GM12878 (cell line): ENCODE measurements at regions not wholly inside any gene's neighbourhood (a gene's known extent, or its start where the extent isn't known, plus 50 kb on each side); places are given as distances from the start of the nearest gene placed in this dataset.

ENCODE experiments used
- ATAC-seq: fragments of 200-7000 bp; cut with Tn5 transposase; 3 replicates; pipeline ENCODE4 v1.9.1; 2020; ENCODE audit warnings: mild to moderate bottlenecking, moderate library complexity
- BruUV-seq: library from RNA; stranded (reverse); fragments of 400-500 nt; replicated peaks from 2 replicates; lab custom pipeline; 2021; lab: Mats Ljungman, UMichigan
- CTCF ChIA-PET: fragments of 300-600 bp; sonication (Branson Sonifier 250); formaldehyde crosslinking; extraction: SDS; loops from one replicate; lab custom pipeline; 2021; ENCODE audit warnings: inconsistent platforms; lab: Yijun Ruan, JAX
- POLR2A ChIA-PET: fragments of 350-600 bp; formaldehyde crosslinking; extraction: SDS; loops from one replicate; lab custom pipeline; 2021; ENCODE audit warnings: inconsistent platforms; lab: Charles Lee
- RAD21 ChIA-PET: fragments of 300-600 bp; sonication (Branson Sonifier 250); formaldehyde crosslinking; loops from one replicate; lab custom pipeline; 2023; ENCODE audit warnings: antibody characterized with exemption; ENCODE audit not compliant: unreplicated experiment; lab: Charles Lee
- SMC1A ChIA-PET: fragments of 300-600 bp; sonication (Branson Sonifier 250); formaldehyde crosslinking; loops from one replicate; lab custom pipeline; 2023; ENCODE audit not compliant: unreplicated experiment, uncharacterized antibody; lab: Charles Lee
- DNase-seq: peaks from one replicate; pipeline ENCODE4 v3.0.0-alpha.2; 2011; ENCODE audit warnings: low read depth, low spot score
- FAIRE-seq: peaks from 3 replicates; lab custom pipeline; 2011; peaks lifted over from hg19 to GRCh38; lab: Jason Lieb, UNC
- H2AFZ ChIP-seq: 2 replicates; pipeline ENCODE4 v1.6.0; 2011; ENCODE audit warnings: low read depth, low read length, control low read depth; ENCODE audit not compliant: control insufficient read depth
- H3K27ac ChIP-seq: 2 replicates; pipeline ENCODE4 v1.5.1; 2011; ENCODE audit warnings: control low read depth; ENCODE audit not compliant: control insufficient read depth, insufficient read depth
- H3K27me3 ChIP-seq, 2 experiments: replicated peaks in 1 of 2; 2 replicates each; pipeline versions ENCODE4 v1.6.0 to v1.6.1; 2011; ENCODE audit warnings: low read length in 1 of 2; ENCODE audit not compliant: control insufficient read depth in 2 of 2, insufficient read depth in 2 of 2
- H3K36me3 ChIP-seq, 2 experiments: 2 replicates each; pipeline ENCODE4 v1.5.1; 2011; ENCODE audit warnings: low read length in 1 of 2; ENCODE audit not compliant: control insufficient read depth in 2 of 2, insufficient read depth in 2 of 2
- H3K4me1 ChIP-seq: 2 replicates; pipeline ENCODE4 v1.6.1; 2011; ENCODE audit warnings: mild to moderate bottlenecking, low read length, moderate library complexity, mixed read lengths; ENCODE audit not compliant: control insufficient read depth, insufficient read depth
- H3K4me2 ChIP-seq: 2 replicates; pipeline ENCODE4 v1.6.0; 2011; ENCODE audit warnings: control low read depth; ENCODE audit not compliant: control insufficient read depth, insufficient read depth
- H3K4me3 ChIP-seq: fragments of 200-600 bp; sonication (generic); 2 replicates; pipeline ENCODE4 v1.5.1; 2016
- H3K79me2 ChIP-seq: 2 replicates; pipeline ENCODE4 v1.6.0; 2011; ENCODE audit warnings: low read length; ENCODE audit not compliant: control insufficient read depth, insufficient read depth
- H3K9ac ChIP-seq: 2 replicates; pipeline ENCODE4 v1.8.0; 2011; ENCODE audit warnings: low read length, control low read depth, mixed read lengths; ENCODE audit not compliant: control insufficient read depth, insufficient read depth
- H3K9me3 ChIP-seq: replicated peaks from 3 replicates; pipeline ENCODE4 v1.5.1; 2011; ENCODE audit warnings: mild to moderate bottlenecking, low read length; ENCODE audit not compliant: control insufficient read depth, insufficient read depth
- H4K20me1 ChIP-seq: 2 replicates; pipeline ENCODE4 v1.6.0; 2011; ENCODE audit not compliant: control insufficient read depth, insufficient read depth
- BCL3 ChIP-seq: IDR thresholded peaks from 2 replicates; pipeline ENCODE4 v1.6.1; 2011; ENCODE audit warnings: borderline replicate concordance, low read depth, mild to moderate bottlenecking, moderate library complexity, low read length; ENCODE audit not compliant: insufficient read depth, poor library complexity, severe bottlenecking
- CEBPB ChIP-seq, 2 experiments: fragments of 150-350 bp in 1 of 2; IDR thresholded peaks; 2 replicates each; pipeline ENCODE4 v1.6.1; 2012 to 2014; ENCODE audit warnings: low read depth in 2 of 2, low read length in 2 of 2, borderline replicate concordance in 1 of 2, inconsistent platforms in 1 of 2
- CUX1 ChIP-seq: IDR thresholded peaks from 2 replicates; pipeline ENCODE4 v1.6.1; 2012; ENCODE audit warnings: improper control_type of control experiment, low read depth, low read length; ENCODE audit not compliant: insufficient replicate concordance
- E2F8 ChIP-seq: fragments of 450-650 bp; IDR thresholded peaks from 2 replicates; pipeline ENCODE4 v1.6.1; 2018; ENCODE audit warnings: mild to moderate bottlenecking, low read depth, moderate library complexity; ENCODE audit not compliant: partially characterized antibody
- NR2C2 ChIP-seq: IDR thresholded peaks from 2 replicates; pipeline ENCODE4 v1.6.1; 2011; ENCODE audit warnings: borderline replicate concordance, low read depth; ENCODE audit not compliant: control insufficient read depth, insufficient read length
- SRF ChIP-seq, 2 experiments: IDR thresholded peaks; 2 replicates each; pipeline ENCODE4 v1.6.1; 2011; ENCODE audit warnings: low read depth in 2 of 2, low read length in 2 of 2, mild to moderate bottlenecking in 1 of 2, moderate library complexity in 1 of 2
- ZNF592 ChIP-seq: fragments of 450-650 bp; IDR thresholded peaks from 2 replicates; pipeline ENCODE4 v1.6.1; 2017; ENCODE audit warnings: mild to moderate bottlenecking, moderate library complexity
- ZSCAN29 ChIP-seq: fragments of 450-650 bp; IDR thresholded peaks from 2 replicates; pipeline ENCODE4 v1.6.1; 2017; ENCODE audit warnings: mild to moderate bottlenecking, moderate library complexity
- WGBS: methylation state at CpG from one replicate; pipeline ENCODE4 v1.1.6; 2016; ENCODE audit warnings: low lambda C conversion rate; ENCODE audit not compliant: insufficient replicate concordance, insufficient coverage; ENCODE audit errors: missing lambda C conversion rate; 5-methylcytosine and 5-hydroxymethylcytosine counted together
- in situ Hi-C: fragments of 300-500 bp; cut with MboI; formaldehyde crosslinking; loops from 9 replicates; pipeline ENCODE4 v1.14.3; 2018; ENCODE audit warnings: mixed read lengths
- intact Hi-C: fragments of 100-400 bp; cut with micrococcal nuclease; formaldehyde crosslinking; loops from one replicate; pipeline ENCODE4 v1.14.2; 2022; ENCODE audit not compliant: unreplicated experiment

GRCh38 chr9:25850803-25851202, 172.6 kb upstream of the TUSC1 start (continued):
- no peak for TF ChIP-seq BCL3

GRCh38 chr9:25845867-25846266, 167.6 kb upstream of the TUSC1 start:
- ATAC-seq (no peak), DNase-seq (no peak), FAIRE-seq (no peak)
- no peaks in the 10 kb centered on the region for H3K27me3 ChIP-seq
- no peaks in the 10 kb centered on the region for H3K9me3 ChIP-seq
- H3K36me3 ChIP-seq: no peaks in the 10 kb centered on the region
- intact Hi-C loops (no loop called here), in situ Hi-C loops (no loop called here)
- SMC1A ChIA-PET: no interaction called here
- no peak overlapping the region for H3K4me2 ChIP-seq
- RAD21 ChIA-PET: no interaction called here
- CTCF ChIA-PET: no interaction called here
- H3K4me1 ChIP-seq: no peaks in the 10 kb centered on the region
- POLR2A ChIA-PET: no interaction called here
- whole genome bisulfite sequencing: 100% methylated on average over 1 of the region's 1 CpG
- H2AFZ ChIP-seq: no peak overlapping the region
- H3K79me2 ChIP-seq: no peaks in the 10 kb centered on the region
- no TSS peak for BruUV-seq
- H3K27ac ChIP-seq: no peak overlapping the region
- H3K9ac ChIP-seq: no peak overlapping the region
- no peaks in the 10 kb centered on the region for H4K20me1 ChIP-seq
- no peak overlapping the region for H3K4me3 ChIP-seq
- TF ChIP-seq CEBPB (IDR thresholded peaks at IDR 0.05; ENCODE audit: borderline replicate concordance in 1 of 2, low read depth in 2 of 2, low read length in 2 of 2): no peak
- TF ChIP-seq NR2C2: no peak
- no peak for TF ChIP-seq E2F8
- no peak for TF ChIP-seq SRF (IDR thresholded peaks at IDR 0.05; ENCODE audit: low read depth in 2 of 2, low read length in 2 of 2)
- TF ChIP-seq ZNF592: no peak
- no peak for TF ChIP-seq CUX1
- no peak for TF ChIP-seq ZSCAN29
